ENCODE measurements at regions not wholly inside any gene's neighbourhood (a gene's known extent, or its start where the extent isn't known, plus 50 kb on each side); places are given as distances from the start of the nearest gene placed in this dataset.

GRCh38 chr5:14011089-14012020 lies 66.9 kb upstream of the DNAH5 start (continued):
- no peak for TF ChIP-seq PBX3 (IDR thresholded peaks at IDR 0.05; ENCODE audit: insufficient replicate concordance, low read depth, low read length)
- peak; percentile 56; the same call in 1 of the 2 replicates for TF ChIP-seq RFX5 (IDR thresholded peaks at IDR 0.05; ENCODE audit: low read depth, low read length)
- peak; percentile 57; the same call in 1 of the 2 replicates for TF ChIP-seq NR2F1 (conservative IDR thresholded peaks at IDR 0.05)
- peak; percentile 29 for TF ChIP-seq MYC (IDR thresholded peaks at IDR 0.05; ENCODE audit: insufficient read depth, insufficient read length, insufficient replicate concordance, low read length, severe bottlenecking)
- no peak for TF ChIP-seq SUZ12 (IDR thresholded peaks at IDR 0.05; ENCODE audit: unreplicated experiment)
- no peak for TF ChIP-seq HCFC1 (IDR thresholded peaks at IDR 0.05; ENCODE audit: low read length)
- TF ChIP-seq CREM (IDR thresholded peaks at IDR 0.05; ENCODE audit: low read depth), result no peak
- TF ChIP-seq BMI1 (IDR thresholded peaks at IDR 0.05; ENCODE audit: borderline replicate concordance), result peak; percentile 92
- TF ChIP-seq SPI1 (IDR thresholded peaks at IDR 0.05; ENCODE audit: borderline replicate concordance, insufficient read depth, low read depth, low read length), result 0 out of 2 replicates have a peak, but pooled peaks have one; percentile 29

DNA sequence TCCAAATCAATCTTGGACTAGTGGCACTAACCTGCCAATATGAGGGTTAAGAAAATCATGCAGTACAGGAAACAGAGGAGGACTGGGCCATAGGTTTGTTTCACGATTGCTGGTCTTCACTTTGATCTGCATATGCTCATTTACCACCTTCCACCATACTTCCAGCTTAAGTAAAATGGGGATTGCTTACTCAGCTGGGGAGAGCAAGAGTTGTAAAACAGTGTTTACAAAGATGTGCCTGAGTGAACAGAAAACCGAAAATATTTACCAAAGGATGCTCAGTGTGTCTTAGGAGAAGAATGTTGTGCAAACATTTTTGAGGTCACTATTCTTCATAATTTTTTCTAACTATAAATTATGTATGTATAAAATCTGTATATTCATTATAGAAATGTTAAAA lies 65.1 kb upstream of the DNAH5 start:
- in situ Hi-C loops (cut with MboI) (no loop called here), intact Hi-C loops (cut with micrococcal nuclease; ENCODE audit: unreplicated experiment) (no loop called here)
- peaks cover 8% of the 10 kb centered on the region; the same call in 1 of the 2 replicates for H3K4me1 ChIP-seq (ENCODE audit: control insufficient read depth, insufficient read depth, low read length)
- no peak overlapping the region for H3K27ac ChIP-seq (ENCODE audit: control insufficient read depth, insufficient read depth)
- no peaks in the 10 kb centered on the region for H3K36me3 ChIP-seq (ENCODE audit: control insufficient read depth in 2 of 2, insufficient read depth in 2 of 2, low read length in 1 of 2)
- ATAC-seq (no peak), FAIRE-seq (peak; percentile 7), DNase-seq (ENCODE audit: low read depth, low spot score) (no peak)
- no peaks in the 10 kb centered on the region for H3K79me2 ChIP-seq (ENCODE audit: control insufficient read depth, insufficient read depth, low read length)
- TF ChIP-seq HDGF (IDR thresholded peaks at IDR 0.05) (no peak), ESRRA (IDR thresholded peaks at IDR 0.05; ENCODE audit: low read length) (no peak), JUNB (IDR thresholded peaks at IDR 0.05) (no peak), NR2F1 (conservative IDR thresholded peaks at IDR 0.05) (no peak), PAX8 (IDR thresholded peaks at IDR 0.05) (no peak), SUZ12 (IDR thresholded peaks at IDR 0.05; ENCODE audit: unreplicated experiment) (no peak), NBN (IDR thresholded peaks at IDR 0.05) (no peak), BHLHE40 (IDR thresholded peaks at IDR 0.05; ENCODE audit: borderline replicate concordance in 1 of 2, low read depth in 2 of 2, low read length in 1 of 2) (no peak), NR2C2 (IDR thresholded peaks at IDR 0.05; ENCODE audit: borderline replicate concordance, control insufficient read depth, insufficient read length, low read depth) (no peak), SUPT20H (IDR thresholded peaks at IDR 0.05; ENCODE audit: borderline replicate concordance, control insufficient read depth, low read depth, low read length) (no peak)
- no peaks in the 10 kb centered on the region for H4K20me1 ChIP-seq (ENCODE audit: control insufficient read depth, insufficient read depth)
- H3K9me3 ChIP-seq (replicated peaks; ENCODE audit: control insufficient read depth, insufficient read depth, low read length), result no peaks in the 10 kb centered on the region
- no TSS peak for BruUV-seq (replicated peaks)
- H3K27me3 ChIP-seq (replicated peaks in 1 of 2; ENCODE audit: control insufficient read depth in 2 of 2, insufficient read depth in 2 of 2, low read length in 1 of 2), result no peaks in the 10 kb centered on the region
- RAD21 ChIA-PET (ENCODE audit: unreplicated experiment), result no interaction called here
- POLR2A ChIA-PET, result no interaction called here
- CTCF ChIA-PET, result no interaction called here
- H3K4me3 ChIP-seq, result no peak overlapping the region
- no peak overlapping the region for H3K9ac ChIP-seq (ENCODE audit: control insufficient read depth, insufficient read depth, low read length)
- WGBS (ENCODE audit: insufficient coverage, insufficient replicate concordance, low lambda C conversion rate, missing lambda C conversion rate), result 48% methylated on average over 2 of the region's 2 CpGs
- no peak overlapping the region for H3K4me2 ChIP-seq (ENCODE audit: control insufficient read depth, insufficient read depth)
- no peak overlapping the region for H2AFZ ChIP-seq (ENCODE audit: control insufficient read depth, low read depth, low read length)
- SMC1A ChIA-PET (ENCODE audit: uncharacterized antibody, unreplicated experiment), result no interaction called here
